Mesothelial cell of epicardium (in vitro differentiated cells): ENCODE measurements at regions not wholly inside any gene's neighbourhood (a gene's known extent, or its start where the extent isn't known, plus 50 kb on each side); places are given as distances from the start of the nearest gene placed in this dataset.

Experiments
- DNase-seq, 2 experiments: peaks; one replicate each; pipeline ENCODE4 v3.0.0; 2021; ENCODE audit warnings: low spot score in 2 of 2; ENCODE audit not compliant: unreplicated experiment in 2 of 2
- H3K27ac Mint-ChIP-seq: 2 replicates; pipeline ENCODE4 v1.8.0; 2021; ENCODE audit warnings: mixed read lengths
- H3K27me3 Mint-ChIP-seq: 2 replicates; pipeline ENCODE4 v1.8.0; 2021; ENCODE audit warnings: low read depth, mixed read lengths
- H3K36me3 Mint-ChIP-seq: 2 replicates; pipeline ENCODE4 v1.8.0; 2021; ENCODE audit warnings: mixed read lengths
- H3K4me1 Mint-ChIP-seq: 2 replicates; pipeline ENCODE4 v1.8.0; 2021; ENCODE audit warnings: mixed read lengths
- H3K4me3 Mint-ChIP-seq: 2 replicates; pipeline ENCODE4 v1.8.0; 2021; ENCODE audit warnings: mild to moderate bottlenecking, moderate library complexity, mixed read lengths
- H3K9me3 Mint-ChIP-seq: 2 replicates; pipeline ENCODE4 v1.8.0; 2021; ENCODE audit warnings: mixed read lengths
- TF ChIP-seq, protein P1 (sequence below): fragments of 200-600 bp; sonication (generic); IDR thresholded peaks from one replicate; pipeline ENCODE4 v1.5.0; 2021; ENCODE audit warnings: antibody characterized with exemption; ENCODE audit not compliant: unreplicated experiment

DNA sequence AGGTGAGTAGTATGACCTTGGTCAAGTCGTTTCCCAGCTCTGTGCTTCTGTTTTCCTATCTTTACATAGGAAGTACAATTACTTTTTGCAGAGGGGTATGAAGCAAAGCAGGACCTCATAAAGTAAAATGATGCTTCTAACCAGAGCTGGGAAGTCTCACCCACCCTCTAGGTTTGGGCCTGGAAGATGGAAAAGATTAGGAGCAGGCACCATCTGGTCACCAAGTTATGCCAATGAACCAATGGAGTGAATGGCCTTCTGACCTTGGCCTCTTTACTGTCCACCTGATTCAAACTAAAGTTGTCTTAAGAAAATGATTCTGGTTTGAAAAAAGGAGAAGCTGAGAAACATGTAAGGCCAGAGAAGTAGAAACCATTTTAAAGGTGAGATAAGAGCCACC, 68.9 kb upstream of the CTNNBL1 start:
- H3K4me3 Mint-ChIP-seq, result no peak overlapping the region
- H3K27ac Mint-ChIP-seq, result no peak overlapping the region
- peaks cover 6% of the 10 kb centered on the region for H3K4me1 Mint-ChIP-seq
- H3K36me3 Mint-ChIP-seq, result no peaks in the 10 kb centered on the region
- TF ChIP-seq, protein P1, sequence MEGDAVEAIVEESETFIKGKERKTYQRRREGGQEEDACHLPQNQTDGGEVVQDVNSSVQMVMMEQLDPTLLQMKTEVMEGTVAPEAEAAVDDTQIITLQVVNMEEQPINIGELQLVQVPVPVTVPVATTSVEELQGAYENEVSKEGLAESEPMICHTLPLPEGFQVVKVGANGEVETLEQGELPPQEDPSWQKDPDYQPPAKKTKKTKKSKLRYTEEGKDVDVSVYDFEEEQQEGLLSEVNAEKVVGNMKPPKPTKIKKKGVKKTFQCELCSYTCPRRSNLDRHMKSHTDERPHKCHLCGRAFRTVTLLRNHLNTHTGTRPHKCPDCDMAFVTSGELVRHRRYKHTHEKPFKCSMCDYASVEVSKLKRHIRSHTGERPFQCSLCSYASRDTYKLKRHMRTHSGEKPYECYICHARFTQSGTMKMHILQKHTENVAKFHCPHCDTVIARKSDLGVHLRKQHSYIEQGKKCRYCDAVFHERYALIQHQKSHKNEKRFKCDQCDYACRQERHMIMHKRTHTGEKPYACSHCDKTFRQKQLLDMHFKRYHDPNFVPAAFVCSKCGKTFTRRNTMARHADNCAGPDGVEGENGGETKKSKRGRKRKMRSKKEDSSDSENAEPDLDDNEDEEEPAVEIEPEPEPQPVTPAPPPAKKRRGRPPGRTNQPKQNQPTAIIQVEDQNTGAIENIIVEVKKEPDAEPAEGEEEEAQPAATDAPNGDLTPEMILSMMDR, result no peak
- no peak for DNase-seq
- peaks cover 67% of the 10 kb centered on the region for H3K27me3 Mint-ChIP-seq
- no peaks in the 10 kb centered on the region for H3K9me3 Mint-ChIP-seq

DNA sequence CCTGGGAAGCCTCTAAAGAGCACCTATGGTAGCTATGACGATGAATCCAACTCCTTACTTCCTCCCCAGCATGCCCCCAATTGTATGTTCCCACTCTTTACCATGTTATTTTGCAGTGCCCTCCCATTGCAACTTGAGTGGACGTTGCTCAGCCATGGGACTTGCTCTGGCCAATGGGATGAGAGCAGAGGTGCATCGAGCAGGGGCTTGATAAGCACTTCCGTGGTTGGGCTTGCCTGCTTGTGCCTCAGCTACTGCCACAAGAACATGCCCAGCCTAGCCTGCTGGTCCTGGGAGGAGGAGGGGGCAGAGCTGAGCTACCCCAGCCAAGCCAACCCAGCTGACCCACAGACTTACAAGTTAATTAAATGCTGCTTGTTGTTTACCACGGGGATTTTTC, 71.1 kb upstream of the CTNNBL1 start:
- DNase-seq, result no peak
- Mint-ChIP-seq H3K9me3 (no peaks in the 10 kb centered on the region), H3K27ac (no peak overlapping the region), H3K4me1 (peaks cover 4% of the 10 kb centered on the region), H3K4me3 (no peak overlapping the region), H3K36me3 (no peaks in the 10 kb centered on the region), H3K27me3 (peaks cover 64% of the 10 kb centered on the region)
- TF ChIP-seq, protein P1, result no peak

DNA sequence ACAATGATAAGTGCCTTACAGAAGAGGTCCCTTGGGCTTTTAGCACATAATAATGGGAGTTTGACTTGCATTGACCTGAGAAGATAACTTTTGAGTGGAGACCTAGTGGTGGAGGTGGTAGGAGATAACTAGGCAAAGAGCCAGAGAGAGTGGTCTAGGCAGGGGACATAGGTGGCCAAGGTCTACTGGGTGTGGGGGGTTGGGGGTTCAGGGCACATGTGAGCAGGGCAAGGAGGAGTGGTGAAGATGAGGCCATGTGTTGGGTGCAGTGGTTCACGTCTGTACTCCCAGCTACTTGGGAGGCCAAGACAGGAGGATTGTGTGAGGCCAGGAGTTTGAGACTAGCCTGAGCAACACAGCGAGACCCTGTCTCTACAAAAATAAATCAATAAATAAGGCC, 74.3 kb upstream of the CTNNBL1 start:
- H3K4me1 Mint-ChIP-seq, result no peaks in the 10 kb centered on the region
- TF ChIP-seq, protein P1, result no peak
- DNase-seq, result no peak
- no peaks in the 10 kb centered on the region for H3K36me3 Mint-ChIP-seq
- no peaks in the 10 kb centered on the region for H3K9me3 Mint-ChIP-seq
- no peak overlapping the region for H3K4me3 Mint-ChIP-seq
- no peak overlapping the region for H3K27ac Mint-ChIP-seq
- H3K27me3 Mint-ChIP-seq, result peaks cover 67% of the 10 kb centered on the region

DNA sequence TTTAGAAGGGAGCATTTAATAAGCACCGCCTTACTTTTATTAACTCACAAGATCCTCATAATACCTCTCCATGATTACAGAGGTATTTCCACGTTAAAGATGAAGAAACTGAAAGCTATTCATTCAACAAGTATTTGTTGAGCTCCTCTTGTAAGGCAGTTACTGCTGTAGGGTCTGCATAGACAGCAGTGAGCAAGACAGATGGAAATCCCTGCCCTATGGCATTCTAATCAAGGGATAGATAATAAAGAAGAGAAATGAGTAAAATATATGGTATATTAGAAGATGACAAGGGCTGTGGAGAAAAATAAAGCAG, 77.8 kb upstream of the CTNNBL1 start:
- Mint-ChIP-seq H3K27ac (no peak overlapping the region), H3K4me3 (no peak overlapping the region)

DNA sequence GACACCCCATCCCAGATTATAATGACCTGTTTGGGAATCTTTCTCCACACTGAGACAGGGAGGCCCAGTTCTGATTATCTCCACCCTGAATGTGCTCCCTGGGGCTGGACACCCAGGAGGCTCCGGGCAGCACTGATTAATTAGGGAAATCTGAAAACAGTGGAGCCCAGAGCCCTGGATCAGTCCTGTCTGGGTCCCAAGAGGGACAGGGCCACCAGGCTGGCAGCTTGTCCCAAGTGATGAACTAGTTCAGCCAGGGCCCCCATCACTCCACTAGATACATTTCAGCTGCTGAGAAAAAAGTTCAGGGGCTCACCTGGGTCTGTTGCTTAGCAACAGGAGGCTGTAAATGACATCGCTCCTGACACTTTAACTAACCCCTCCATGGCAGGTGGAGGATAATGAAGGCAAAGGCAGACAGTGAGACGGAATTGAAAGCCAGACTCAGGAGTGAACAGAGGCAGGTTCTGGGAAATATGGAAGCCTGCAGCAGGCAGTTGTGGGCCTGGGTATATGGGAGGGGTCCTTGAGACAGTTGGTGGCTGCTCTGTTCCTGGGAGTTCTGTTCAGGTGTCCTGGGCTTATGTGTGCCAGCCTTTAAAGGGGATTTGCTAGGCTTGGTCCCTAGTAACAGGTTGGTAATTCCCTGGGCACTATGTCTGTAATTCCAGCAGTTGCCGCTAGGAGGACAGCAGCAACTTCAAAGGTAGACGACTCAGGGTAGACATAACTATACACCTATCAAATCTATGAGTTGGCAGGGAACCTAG, 78.3 kb upstream of the CTNNBL1 start:
- peak in 1 of 2 experiments; percentile 43 for DNase-seq
- no peaks in the 10 kb centered on the region for H3K9me3 Mint-ChIP-seq
- no peak overlapping the region for H3K4me3 Mint-ChIP-seq
- TF ChIP-seq, protein P1, result peak; percentile 85
- no peaks in the 10 kb centered on the region for H3K36me3 Mint-ChIP-seq
- H3K27ac Mint-ChIP-seq, result no peak overlapping the region
- peaks cover 53% of the 10 kb centered on the region for H3K27me3 Mint-ChIP-seq
- H3K4me1 Mint-ChIP-seq, result no peaks in the 10 kb centered on the region

More for the DNA sequence above, 77.8 kb upstream of the CTNNBL1 start:
- H3K27me3 Mint-ChIP-seq, result peaks cover 55% of the 10 kb centered on the region
- DNase-seq, result no peak
- no peaks in the 10 kb centered on the region for H3K4me1 Mint-ChIP-seq
- H3K9me3 Mint-ChIP-seq, result no peaks in the 10 kb centered on the region
- TF ChIP-seq, protein P1, result peak; percentile 11
- no peaks in the 10 kb centered on the region for H3K36me3 Mint-ChIP-seq
